CD4-positive, alpha-beta T cell treated with Interleukin-10 for 1 hour (primary cell): ENCODE measurements at regions not wholly inside any gene's neighbourhood (a gene's known extent, or its start where the extent isn't known, plus 50 kb on each side); places are given as distances from the start of the nearest gene placed in this dataset.
"Not testable (repeated sequence)": the region's sequence is repeated elsewhere in the genome, so short reads cannot be mapped to it uniquely, and the experiment has no call there.

ENCODE experiments used
- DNase-seq: peaks from one replicate; pipeline ENCODE4 v3.0.0-alpha.2; 2020

GRCh38 chr1:4068076-4068475, 168.0 kb upstream of the C1orf174 start:
- DNase-seq, result no peak

GRCh38 chr1:4071653-4072052, 171.6 kb upstream of the C1orf174 start:
- DNase-seq, result no peak

DNA sequence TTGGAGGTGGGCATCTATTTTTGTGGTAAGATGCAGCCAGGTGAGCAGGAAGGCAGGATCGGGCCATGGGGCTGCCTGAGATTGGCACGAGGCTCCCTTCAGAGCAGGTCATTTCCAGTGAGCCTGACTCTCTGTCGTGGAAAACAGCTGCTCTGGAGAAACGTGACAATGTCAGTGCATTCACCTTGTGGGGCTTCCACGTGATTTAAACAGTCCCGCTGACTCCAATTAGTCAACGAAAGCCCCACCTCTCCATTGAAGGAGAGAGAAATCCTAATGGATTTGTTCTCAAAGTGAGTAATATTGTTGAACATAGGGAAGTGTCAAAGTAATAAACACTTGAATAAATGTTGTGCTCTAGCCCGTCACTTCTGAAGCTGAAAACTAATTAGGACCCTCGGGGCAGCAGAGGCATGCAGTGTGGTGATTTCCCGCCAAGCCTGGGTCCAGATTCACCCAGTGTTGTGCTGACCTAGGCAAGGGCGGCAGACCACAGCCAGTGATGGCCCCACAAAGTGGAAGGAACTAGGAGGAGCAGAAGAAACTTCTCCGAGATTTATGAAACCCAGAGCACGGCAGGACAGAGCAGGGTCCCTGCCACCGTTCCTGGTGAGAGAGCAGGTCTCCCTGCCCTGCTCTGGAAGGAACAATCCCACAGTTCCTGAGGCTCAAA, 172.5 kb upstream of the C1orf174 start:
- DNase-seq, result no peak

DNA sequence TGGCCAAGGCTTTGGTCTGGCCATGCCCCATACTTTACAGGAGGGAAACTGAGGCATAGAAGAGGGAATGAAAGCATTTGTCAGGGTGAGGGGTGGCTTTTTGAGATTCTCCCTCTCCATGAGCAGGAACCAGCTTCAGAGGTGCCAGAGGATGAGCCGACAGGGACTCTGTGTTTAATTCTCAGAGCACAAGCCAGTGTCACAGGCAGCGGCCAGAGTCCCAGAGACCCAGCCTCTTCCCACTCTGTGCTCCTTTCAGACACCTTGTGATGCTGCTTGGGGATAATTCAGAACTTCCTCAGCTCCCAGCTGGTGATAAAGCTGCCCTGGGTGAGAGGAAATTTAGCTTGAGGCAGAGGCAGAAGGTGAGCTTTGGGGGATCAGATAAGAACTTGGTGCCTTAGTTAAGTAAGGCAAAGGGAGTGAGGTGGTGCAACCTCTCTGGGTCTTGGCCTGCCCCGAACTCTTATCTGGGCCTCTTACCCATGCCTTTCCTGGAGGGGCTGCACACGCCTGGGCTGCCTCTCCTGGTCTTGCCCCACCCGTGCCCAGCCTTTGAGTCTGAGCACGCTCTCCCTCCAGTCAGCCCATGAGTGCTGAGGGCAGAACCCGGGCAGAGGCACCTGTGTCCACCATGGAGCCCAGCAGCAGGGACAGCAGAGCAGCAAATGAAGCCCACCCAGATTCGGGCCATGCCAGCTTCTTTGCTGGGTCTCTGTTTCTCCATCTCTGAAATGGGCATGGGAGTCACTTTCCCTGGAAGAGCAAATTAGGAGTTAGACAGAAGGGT, 175.6 kb upstream of the C1orf174 start:
- no peak for DNase-seq

- no peak for DNase-seq
Observed at GRCh38 chr1:4076346-4076745, 176.3 kb upstream of the C1orf174 start.

DNA sequence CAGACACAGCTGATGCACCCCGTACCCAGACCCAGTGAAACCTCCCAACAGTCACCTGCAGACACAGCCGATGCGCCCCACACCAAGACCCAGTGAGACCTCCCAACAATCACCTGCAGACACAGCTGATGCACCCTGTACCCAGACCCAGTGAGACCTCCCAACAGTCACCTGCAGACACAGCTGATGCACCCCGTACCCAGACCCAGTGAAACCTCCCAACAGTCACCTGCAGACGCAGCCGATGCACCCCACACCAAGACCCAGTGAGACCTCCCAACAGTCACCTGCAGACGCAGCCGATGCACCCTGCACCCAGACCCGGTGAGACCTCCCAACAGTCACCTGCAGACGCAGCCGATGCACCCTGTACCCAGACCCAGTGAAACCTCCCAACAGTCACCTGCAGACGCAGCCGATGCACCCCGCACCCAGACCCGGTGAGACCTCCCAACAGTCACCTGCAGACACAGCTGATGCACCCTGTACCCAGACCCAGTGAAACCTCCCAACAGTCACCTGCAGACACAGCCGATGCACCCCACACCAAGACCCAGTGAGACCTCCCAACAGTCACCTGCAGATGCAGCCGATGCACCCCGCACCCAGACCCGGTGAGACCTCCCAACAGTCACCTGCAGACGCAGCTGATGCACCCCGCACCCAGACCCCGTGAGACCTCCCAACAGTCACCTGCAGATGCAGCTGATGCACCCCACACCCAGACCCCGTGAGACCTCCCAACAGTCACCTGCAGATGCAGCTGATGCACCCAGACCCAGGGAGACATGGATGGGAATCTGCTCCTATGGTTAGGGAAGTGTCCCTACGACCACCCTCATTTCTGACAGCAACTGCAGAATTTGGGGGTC, 178.3 kb upstream of the C1orf174 start:
- not testable (repeated sequence) for DNase-seq

DNA sequence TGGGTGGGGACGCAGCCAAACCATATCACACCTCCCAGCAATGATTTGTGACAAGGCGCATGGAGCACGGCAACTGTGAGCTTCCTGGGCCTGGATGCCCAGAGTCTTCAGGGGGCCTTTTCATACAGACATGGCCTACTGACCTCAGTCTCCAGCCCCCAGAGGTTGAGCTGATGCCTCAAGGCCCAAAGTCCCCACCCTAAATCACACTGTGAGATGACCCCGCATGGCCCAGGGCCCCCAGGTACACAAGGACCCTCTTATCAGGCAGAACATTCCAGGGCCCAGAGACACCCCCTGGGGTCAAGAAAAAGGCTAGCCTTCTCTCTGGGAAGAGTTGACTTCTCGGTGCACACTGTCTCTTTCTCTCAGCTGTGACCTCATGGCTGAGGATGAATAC, 179.7 kb upstream of the C1orf174 start:
- DNase-seq, result no peak

GRCh38 chr1:4081806-4082711, 182.0 kb upstream of the C1orf174 start:
- DNase-seq, result no peak

DNA sequence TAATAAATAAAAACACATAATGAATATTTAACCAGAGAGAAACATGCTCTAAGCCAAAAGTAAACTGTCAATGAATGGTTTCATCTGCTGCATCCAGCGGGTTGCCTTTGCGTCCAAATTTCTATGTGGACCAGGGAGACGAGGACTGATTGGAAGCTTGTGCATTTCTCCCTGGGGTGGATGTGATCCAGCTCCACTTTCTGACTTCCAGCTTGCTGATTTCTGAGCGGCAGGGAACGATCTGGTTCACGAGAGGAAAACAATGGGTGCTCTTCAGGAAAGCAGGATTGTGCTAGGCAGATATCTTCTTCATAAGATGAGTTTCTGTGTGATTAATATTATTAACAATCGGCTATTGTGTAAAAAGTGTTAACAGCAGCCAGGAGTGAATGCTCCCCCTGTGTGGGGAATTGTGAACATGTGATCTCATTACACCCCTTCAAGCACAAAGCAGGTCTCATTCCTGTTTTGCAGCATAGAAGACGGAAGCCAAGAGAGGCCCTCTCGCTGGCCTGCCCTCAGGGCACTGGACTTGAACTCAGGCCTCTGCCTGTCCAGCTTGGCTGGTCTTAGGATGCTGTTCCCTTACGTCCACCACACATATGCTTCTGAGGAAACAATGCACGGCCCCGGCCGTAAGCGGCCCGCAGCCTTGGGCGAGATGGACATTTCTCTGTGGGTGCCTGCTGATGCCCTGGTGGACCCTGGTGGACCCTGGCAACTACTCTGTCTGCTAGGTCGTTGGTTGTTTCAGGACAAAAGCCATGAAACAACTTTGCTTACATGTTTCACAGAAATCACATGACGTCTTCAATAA, 183.4 kb upstream of the C1orf174 start:
- no peak for DNase-seq

DNA sequence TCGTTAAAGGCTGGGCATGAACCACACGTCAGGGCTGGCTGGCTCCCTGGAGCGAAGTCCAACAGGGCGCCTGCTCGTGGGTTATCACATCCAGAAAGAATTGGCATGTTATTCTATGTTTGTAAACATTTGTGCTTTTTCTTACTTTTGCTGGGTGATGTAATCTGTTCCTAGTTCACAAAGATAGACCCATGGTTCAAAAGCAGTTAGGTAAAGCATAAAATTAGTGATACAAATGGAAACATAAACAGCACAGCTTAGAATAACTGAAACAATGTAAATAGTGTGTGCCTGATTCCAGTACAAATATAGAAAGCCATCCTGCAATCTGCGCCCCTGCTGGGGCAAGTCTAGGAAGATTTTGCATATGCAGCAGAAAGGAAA, 184.0 kb upstream of the C1orf174 start:
- DNase-seq, result no peak

DNA sequence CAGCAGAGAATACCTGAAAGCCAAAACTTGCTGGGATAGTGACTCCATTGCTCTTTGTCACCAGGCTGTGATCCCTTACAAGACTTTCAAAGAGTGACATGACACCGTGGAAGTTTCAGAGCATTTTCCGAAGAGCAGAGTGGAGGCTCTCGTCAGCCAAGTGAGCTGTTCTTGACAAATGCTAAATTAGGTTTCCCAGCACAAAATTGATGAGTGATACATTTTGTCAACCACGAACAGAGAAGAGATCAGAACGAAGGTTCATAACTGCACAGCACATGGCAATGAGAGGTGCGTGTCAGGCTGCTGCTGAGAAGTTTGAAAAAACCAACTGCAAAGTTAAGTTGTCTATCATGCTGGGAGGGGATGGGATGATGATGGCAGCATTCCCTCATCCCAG, 184.4 kb upstream of the C1orf174 start:
- no peak for DNase-seq

DNA sequence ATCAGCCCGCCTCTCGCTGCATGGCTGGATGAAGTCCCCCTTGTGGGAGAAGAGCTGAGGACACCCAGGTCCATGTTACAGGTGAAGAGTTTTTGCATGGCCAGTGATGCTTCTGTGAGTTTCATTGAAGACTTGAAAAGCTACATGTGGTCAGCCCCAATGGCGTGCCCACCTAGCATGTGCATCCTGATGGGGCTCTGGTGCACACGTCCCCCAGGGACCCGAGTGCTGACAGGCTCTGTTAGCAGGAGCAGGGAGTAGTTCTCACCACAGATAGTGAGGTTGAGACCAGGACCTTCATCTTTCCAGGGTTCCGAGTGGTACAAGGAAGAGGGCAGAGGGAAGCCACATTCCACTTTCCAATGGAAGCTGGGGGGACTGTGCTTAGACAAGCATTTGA, 184.8 kb upstream of the C1orf174 start:
- DNase-seq, result no peak

GRCh38 chr1:4085546-4085945, 185.5 kb upstream of the C1orf174 start:
- DNase-seq, result no peak

DNA sequence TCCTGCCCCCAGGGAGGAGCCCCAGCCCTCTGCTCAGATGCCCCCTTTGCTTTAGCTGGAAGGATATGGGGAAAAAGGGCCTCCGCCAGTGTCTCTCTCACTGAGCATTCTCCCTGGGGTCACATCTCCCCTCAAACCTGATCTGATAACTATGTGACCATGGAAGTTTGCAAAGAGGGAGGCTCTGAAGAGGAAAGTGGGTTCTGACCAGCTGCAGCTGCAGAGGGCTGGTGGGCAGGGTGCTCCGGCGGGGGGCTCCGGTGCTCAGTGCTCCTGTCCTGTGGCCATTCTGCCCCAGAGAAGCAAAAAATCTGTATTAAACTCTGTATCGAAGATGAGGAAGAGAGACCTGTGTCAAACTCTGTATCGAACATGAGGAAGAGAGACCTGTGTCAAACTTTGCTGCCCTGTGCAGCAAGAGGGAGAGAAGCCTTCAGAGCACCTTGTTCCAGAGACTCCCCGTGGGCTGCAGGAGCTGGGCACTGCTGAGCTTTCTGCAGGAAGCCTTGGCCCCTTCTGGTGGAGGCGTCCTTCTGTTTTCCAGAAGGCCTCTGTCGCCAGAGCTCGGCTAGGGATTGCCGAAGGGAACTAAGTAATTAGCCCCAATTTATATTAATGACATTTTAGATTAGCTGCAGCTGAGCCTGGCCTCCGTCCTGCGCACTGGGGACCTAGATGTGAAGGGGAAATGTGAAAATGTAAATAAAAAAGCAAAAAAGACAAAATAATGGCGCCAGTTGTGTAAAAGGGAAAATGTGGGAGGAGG, 186.2 kb upstream of the C1orf174 start:
- DNase-seq, result no peak

DNA sequence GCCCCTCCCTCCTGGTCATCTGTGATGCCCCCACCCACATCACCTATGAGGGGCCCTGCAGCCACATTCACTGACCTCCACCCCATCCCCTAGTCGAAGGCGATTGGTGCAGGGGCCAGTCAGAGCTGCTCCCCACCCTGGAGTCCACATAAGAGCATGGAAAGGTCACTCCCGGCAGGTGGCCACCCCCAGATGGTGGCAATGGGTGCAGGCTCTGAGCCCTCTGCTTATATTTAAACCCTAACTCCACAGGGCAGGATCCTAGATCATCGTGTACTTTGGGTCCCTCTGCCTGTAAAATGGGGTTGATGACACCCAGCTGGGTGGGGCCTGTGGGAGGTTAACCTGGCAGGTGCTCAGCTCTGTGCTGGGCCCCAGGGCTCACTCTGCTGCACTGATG, 186.8 kb upstream of the C1orf174 start:
- DNase-seq, result no peak

DNA sequence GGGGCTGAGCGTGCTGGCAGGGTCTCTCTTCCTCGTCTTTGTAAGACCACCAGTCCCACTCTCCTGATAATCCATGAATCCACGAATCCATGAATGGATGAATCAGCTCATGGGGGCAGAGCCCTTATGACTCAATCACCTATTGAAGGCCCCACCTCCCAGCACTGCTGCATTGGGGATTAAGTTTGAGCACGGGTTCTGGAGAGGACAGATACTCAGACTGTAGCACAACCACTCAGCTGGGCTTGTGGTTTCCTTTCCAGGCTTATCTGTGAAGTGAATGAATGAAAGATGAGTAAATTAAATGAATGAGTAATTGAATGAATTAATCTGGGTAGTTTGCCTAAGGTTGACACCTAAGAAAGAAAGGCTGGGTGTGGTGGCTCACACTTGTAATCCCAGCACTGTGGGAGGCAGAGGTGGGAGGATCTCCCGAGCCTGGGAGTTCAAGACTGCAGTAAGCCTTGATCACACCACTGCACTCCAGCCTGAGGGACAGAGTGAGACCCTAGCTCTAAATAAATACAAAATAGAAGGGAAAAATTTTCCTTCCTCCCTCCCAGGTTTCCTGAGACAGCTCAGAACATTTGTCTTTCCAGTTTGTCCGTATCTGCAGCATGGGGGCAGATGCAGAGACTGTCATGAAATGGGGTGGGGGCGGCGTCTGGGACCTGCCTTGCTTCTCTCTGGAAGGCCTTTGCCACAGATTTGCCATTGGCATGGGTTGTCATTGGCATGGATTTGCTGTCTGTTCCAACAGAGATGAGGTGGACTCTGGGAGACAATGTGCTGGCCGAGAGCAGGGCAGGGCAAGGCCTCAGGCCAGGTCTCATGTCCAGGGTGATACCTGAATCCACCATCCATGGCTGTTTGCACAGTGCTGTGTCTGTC, 187.7 kb upstream of the C1orf174 start:
- no peak for DNase-seq

- no peak for DNase-seq
Observed at GRCh38 chr1:4088676-4089075, 188.6 kb upstream of the C1orf174 start.

GRCh38 chr1:4089421-4090175, 189.5 kb upstream of the C1orf174 start:
- no peak for DNase-seq

DNA sequence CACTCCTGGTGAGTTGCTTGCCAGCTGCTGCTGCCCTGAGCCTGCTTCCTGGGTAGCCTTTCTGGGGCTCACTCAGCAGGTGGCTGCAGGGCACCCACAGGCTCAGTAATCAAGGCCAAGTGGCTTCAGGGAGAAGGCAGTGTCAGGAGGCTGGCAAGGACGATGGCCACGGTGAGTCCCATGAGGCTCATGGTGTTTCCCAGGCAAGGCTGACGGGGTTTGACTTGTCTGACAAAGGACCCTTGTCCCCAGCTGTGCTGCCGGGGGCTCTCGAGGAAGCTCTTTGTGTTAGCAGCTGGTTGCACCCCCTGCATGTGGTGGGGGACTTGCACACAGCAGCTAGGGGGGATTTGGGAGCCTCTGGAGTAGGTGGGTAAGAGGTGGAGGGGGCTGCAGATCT, 190.5 kb upstream of the C1orf174 start:
- no peak for DNase-seq
